ENCODE measurements at regions not wholly inside any gene's neighbourhood (a gene's known extent, or its start where the extent isn't known, plus 50 kb on each side); places are given as distances from the start of the nearest gene placed in this dataset.

GRCh38 chr16:74094514-74094913, 202.1 kb upstream of the PSMD7 start:
- DNase-seq: no peak

GRCh38 chr16:74092336-74092735, 204.3 kb upstream of the PSMD7 start:
- no peak for DNase-seq

- DNase-seq: no peak
These were observed 205.7 kb upstream of the PSMD7 start for GRCh38 chr16:74090871-74091270.

GRCh38 chr16:74083541-74083940, 213.1 kb upstream of the PSMD7 start:
- DNase-seq: no peak

- DNase-seq: no peak
These were observed 216.3 kb upstream of the PSMD7 start for GRCh38 chr16:74080311-74080710.

- DNase-seq: no peak
These were observed 217.4 kb upstream of the PSMD7 start for GRCh38 chr16:74079232-74079586.

- DNase-seq: no peak
These were observed 217.9 kb upstream of the PSMD7 start for GRCh38 chr16:74078511-74079231.

GRCh38 chr16:74076568-74076967, 220.0 kb upstream of the PSMD7 start:
- DNase-seq: no peak

GRCh38 chr16:74075393-74075792, 221.2 kb upstream of the PSMD7 start:
- DNase-seq: no peak

GRCh38 chr16:74073456-74073855, 223.2 kb upstream of the PSMD7 start:
- DNase-seq: no peak

GRCh38 chr16:74071996-74072535, 224.5 kb upstream of the PSMD7 start:
- no peak for DNase-seq

- no peak for DNase-seq
These were observed 226.4 kb upstream of the PSMD7 start for GRCh38 chr16:74070237-74070636.

- DNase-seq: no peak
These were observed 232.4 kb upstream of the PSMD7 start for GRCh38 chr16:74064120-74064735.

- DNase-seq: peak; percentile 15
These were observed 242.8 kb upstream of the PSMD7 start for GRCh38 chr16:74053826-74054225.

- DNase-seq: peak; percentile 13
These were observed 243.3 kb upstream of the PSMD7 start for GRCh38 chr16:74053312-74053711.

GRCh38 chr16:74052016-74052415, 244.6 kb upstream of the PSMD7 start:
- DNase-seq: no peak

- DNase-seq: no peak
These were observed 247.6 kb upstream of the PSMD7 start for GRCh38 chr16:74049027-74049426.

GRCh38 chr16:74046524-74046923, 250.1 kb upstream of the PSMD7 start:
- DNase-seq: no peak

GRCh38 chr16:74045513-74045912, 251.1 kb upstream of the PSMD7 start:
- DNase-seq: no peak

- DNase-seq: peak; percentile 60
These were observed 260.8 kb upstream of the PSMD7 start for GRCh38 chr16:74035816-74036215.

GRCh38 chr16:74034862-74035261, 261.8 kb upstream of the PSMD7 start:
- DNase-seq: peak; percentile 44

GRCh38 chr16:74034200-74034599, 262.4 kb upstream of the PSMD7 start:
- no peak for DNase-seq

- DNase-seq: no peak
These were observed 263.1 kb upstream of the PSMD7 start for GRCh38 chr16:74033441-74033995.

GRCh38 chr16:74031551-74031950, 265.1 kb upstream of the PSMD7 start:
- DNase-seq: no peak

Data from hematopoietic multipotent progenitor cell treated with erythropoietin and hydrocortisone succinate and interleukin-3 and kit ligand, for 6 days (in vitro differentiated cells).